CD4-positive, alpha-beta memory T cell (primary cell): ENCODE measurements at regions not wholly inside any gene's neighbourhood (a gene's known extent, or its start where the extent isn't known, plus 50 kb on each side); places are given as distances from the start of the nearest gene placed in this dataset.

Experiments used
- CTCF ChIA-PET: fragments of 350-600 bp; sonication (Branson Sonifier 250); formaldehyde crosslinking; loops from one replicate; lab custom pipeline; 2021; ENCODE audit warnings: inconsistent platforms; ENCODE audit not compliant: partially characterized antibody; lab: Charles Lee
- POLR2A ChIA-PET: fragments of 350-600 bp; sonication (Branson Sonifier 250); formaldehyde crosslinking; loops from one replicate; lab custom pipeline; 2021; ENCODE audit not compliant: partially characterized antibody; lab: Charles Lee
- DNase-seq, 5 donors: peaks; one replicate each; pipeline versions ENCODE4 v3.0.0 to v3.0.0-alpha.2; 2020 to 2022; ENCODE audit warnings: mixed read lengths in 1 of 5
- H3K27ac ChIP-seq: one replicate; pipeline ENCODE4 v1.7.0; 2013; ENCODE audit warnings: low read depth, low read length
- H3K27me3 ChIP-seq: 2 replicates; pipeline ENCODE4 v1.7.0; 2013; ENCODE audit warnings: mild to moderate bottlenecking, low read length, moderate library complexity; ENCODE audit not compliant: insufficient read depth
- H3K36me3 ChIP-seq: 2 replicates; pipeline ENCODE4 v1.7.0; 2013; ENCODE audit warnings: mild to moderate bottlenecking, low read length, moderate library complexity; ENCODE audit not compliant: insufficient read depth
- H3K4me1 ChIP-seq: 2 replicates; pipeline ENCODE4 v1.7.0; 2013; ENCODE audit warnings: mild to moderate bottlenecking, low read length, moderate library complexity; ENCODE audit not compliant: insufficient read depth
- H3K4me3 ChIP-seq, 2 donors: one replicate each; pipeline ENCODE4 v1.7.0; 2013; ENCODE audit warnings: low read length in 2 of 2, mild to moderate bottlenecking in 1 of 2
- H3K9me3 ChIP-seq, 2 donors: one replicate each; pipeline ENCODE4 v1.7.0; 2013; ENCODE audit warnings: low read length in 2 of 2, control low read depth in 1 of 2; ENCODE audit not compliant: control insufficient read depth in 1 of 2
- H3K27ac Mint-ChIP-seq, 7 donors: one replicate each; pipeline ENCODE4 v1.8.0; 2020 to 2021; ENCODE audit warnings: mixed read lengths in 7 of 7, mild to moderate bottlenecking in 6 of 7, inconsistent platforms in 3 of 7, moderate library complexity in 3 of 7
- H3K27me3 Mint-ChIP-seq, 2 donors: one replicate each; pipeline ENCODE4 v1.8.0; 2020 to 2021; ENCODE audit warnings: mixed read lengths in 2 of 2
- H3K36me3 Mint-ChIP-seq, 2 donors: one replicate each; pipeline ENCODE4 v1.8.0; 2020 to 2021; ENCODE audit warnings: mixed read lengths in 2 of 2, inconsistent platforms in 1 of 2, mild to moderate bottlenecking in 1 of 2
- H3K4me1 Mint-ChIP-seq, 4 donors: one replicate each; pipeline ENCODE4 v1.8.0; 2020 to 2021; ENCODE audit warnings: mixed read lengths in 4 of 4, mild to moderate bottlenecking in 1 of 4
- H3K4me3 Mint-ChIP-seq, 8 donors: one replicate each; pipeline ENCODE4 v1.8.0; 2020 to 2021; ENCODE audit warnings: mixed read lengths in 8 of 8, mild to moderate bottlenecking in 7 of 8, moderate library complexity in 6 of 8, inconsistent platforms in 3 of 8
- H3K9me3 Mint-ChIP-seq, 8 donors: one replicate each; pipeline ENCODE4 v1.8.0; 2020 to 2021; ENCODE audit warnings: mixed read lengths in 8 of 8, mild to moderate bottlenecking in 5 of 8, inconsistent platforms in 3 of 8, moderate library complexity in 1 of 8
- intact Hi-C: fragments of 100-400 bp; cut with micrococcal nuclease; formaldehyde crosslinking; loops from one replicate; pipeline ENCODE4 v1.15.1; 2023

DNA sequence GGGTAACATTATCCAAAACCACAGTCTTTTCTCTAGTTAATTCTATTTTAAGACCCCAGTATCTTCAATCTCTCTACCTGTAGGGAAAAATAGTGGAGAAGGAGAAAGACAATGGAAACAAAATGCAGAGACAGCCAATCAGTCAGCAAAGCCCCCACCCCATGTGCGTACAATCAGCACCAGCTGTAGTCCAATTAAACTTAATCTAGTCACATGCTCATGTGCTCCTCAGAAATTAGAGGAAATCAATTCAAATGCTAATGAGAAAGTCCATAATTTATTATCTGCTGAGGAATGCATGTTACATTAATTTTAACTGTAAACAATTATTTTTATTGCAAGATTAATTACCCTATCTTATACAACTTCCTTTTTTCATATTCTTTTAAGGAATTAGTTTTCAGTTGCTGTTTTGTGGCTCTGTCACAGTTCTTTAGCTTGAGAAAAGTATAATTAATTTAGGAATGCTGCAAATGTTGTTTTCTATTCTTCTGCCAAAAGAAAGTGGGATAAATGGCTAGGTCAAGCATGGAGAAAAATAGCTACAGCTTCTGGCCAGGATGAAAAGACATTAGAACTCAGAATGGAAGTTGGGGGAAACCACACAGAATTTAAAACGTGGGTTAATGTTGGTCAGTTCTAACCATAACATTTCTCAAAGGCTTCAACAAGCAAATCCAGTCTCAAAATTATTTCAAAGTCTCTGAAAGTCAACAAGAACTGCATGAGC is 232.4 kb upstream of the HNRNPA3 start:
- H3K27ac ChIP-seq, result no peak overlapping the region
- Mint-ChIP-seq H3K36me3 (no peaks in the 10 kb centered on the region), H3K27me3 (peaks cover 8 to 11% of the 10 kb centered on the region in 2 donors), H3K9me3 (no peaks in the 10 kb centered on the region), H3K4me3 (no peak overlapping the region), H3K27ac (no peak overlapping the region), H3K4me1 (no peaks in the 10 kb centered on the region)
- POLR2A ChIA-PET, result no interaction called here
- no peaks in the 10 kb centered on the region for H3K27me3 ChIP-seq
- no peaks in the 10 kb centered on the region for H3K36me3 ChIP-seq
- H3K9me3 ChIP-seq, result no peaks in the 10 kb centered on the region
- CTCF ChIA-PET, result no interaction called here
- intact Hi-C loops, result no loop called here
- no peaks in the 10 kb centered on the region for H3K4me1 ChIP-seq
- no peak overlapping the region for H3K4me3 ChIP-seq
- DNase-seq, result no peak

DNA sequence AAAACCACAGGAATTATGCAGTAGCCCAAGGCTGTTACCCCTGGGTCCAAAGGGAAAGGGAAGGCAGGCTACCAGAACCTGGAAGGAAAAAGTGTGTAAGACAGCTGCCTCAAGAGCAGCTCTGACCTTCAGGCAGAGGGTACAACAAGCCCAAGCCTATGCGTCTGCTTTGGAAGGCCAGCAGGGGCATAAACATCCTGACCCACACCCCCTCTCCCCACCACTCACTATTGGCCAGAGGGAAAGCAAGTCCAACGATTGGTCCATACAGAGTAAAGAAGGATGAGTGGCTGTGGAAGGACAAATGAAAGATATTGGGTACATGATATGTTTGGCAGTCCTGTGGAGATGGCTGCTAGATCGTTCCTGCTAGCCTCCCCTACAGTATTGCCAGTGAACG is 227.6 kb upstream of the HNRNPA3 start:
- H3K9me3 ChIP-seq, result no peaks in the 10 kb centered on the region
- Mint-ChIP-seq H3K27me3 (peaks cover 16 to 20% of the 10 kb centered on the region in 2 donors), H3K27ac (no peak overlapping the region), H3K9me3 (no peaks in the 10 kb centered on the region), H3K36me3 (no peaks in the 10 kb centered on the region), H3K4me1 (no peaks in the 10 kb centered on the region), H3K4me3 (no peak overlapping the region)
- no peak overlapping the region for H3K27ac ChIP-seq
- no peaks in the 10 kb centered on the region for H3K27me3 ChIP-seq
- intact Hi-C loops, result no loop called here
- no peak for DNase-seq
- ChIA-PET POLR2A (no interaction called here), CTCF (no interaction called here)
- H3K4me3 ChIP-seq, result no peak overlapping the region
- H3K4me1 ChIP-seq, result no peaks in the 10 kb centered on the region
- H3K36me3 ChIP-seq, result no peaks in the 10 kb centered on the region

DNA sequence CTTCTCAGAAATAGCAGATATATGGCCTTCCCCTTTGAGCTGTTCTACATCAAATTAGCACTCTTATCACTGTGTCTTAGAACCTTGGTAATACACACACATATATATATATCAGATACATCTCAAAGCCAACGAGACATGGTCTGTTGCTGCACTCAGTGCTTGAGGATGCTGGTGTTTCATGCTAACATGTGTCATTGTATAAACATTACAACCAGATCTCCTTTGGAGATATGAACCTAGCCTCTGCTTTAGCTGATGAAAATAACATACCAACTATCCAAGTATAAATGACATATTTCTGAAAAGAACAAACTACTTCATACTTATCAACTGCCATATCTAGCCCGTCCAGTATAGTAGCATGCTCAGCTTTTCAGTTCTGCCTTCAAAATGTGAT is 226.7 kb upstream of the HNRNPA3 start:
- Histone ChIP-seq H3K27ac (no peak overlapping the region), H3K27me3 (no peaks in the 10 kb centered on the region), H3K4me3 (no peak overlapping the region), H3K36me3 (no peaks in the 10 kb centered on the region), H3K4me1 (no peaks in the 10 kb centered on the region), H3K9me3 (no peaks in the 10 kb centered on the region)
- CTCF ChIA-PET, result no interaction called here
- DNase-seq, result no peak
- no peak overlapping the region for H3K4me3 Mint-ChIP-seq
- H3K27ac Mint-ChIP-seq, result no peak overlapping the region
- intact Hi-C loops, result no loop called here
- POLR2A ChIA-PET, result no interaction called here
- no peaks in the 10 kb centered on the region for H3K36me3 Mint-ChIP-seq
- H3K4me1 Mint-ChIP-seq, result no peaks in the 10 kb centered on the region
- H3K27me3 Mint-ChIP-seq, result peaks cover 20 to 22% of the 10 kb centered on the region in 2 donors
- peaks cover 0 to 2% (median 0%) of the 10 kb centered on the region in 8 donors for H3K9me3 Mint-ChIP-seq

DNA sequence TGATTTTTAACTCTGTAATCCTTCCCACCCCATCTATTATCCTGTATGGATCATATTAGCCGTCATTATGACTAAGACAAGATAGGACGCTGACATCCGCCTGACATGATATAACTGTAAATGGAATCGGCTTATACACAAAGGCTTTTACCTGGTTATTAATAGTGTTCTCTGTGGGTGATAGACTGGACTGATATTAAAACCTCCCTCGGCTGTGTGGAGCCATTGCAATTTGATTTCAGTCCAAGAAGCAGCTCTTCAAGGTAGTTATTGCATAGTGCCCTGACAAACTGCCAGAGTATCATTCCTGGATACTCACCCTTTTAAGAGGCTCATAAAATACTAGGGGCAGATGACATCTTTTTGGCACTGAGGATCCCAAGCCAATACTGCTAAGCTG is 226.1 kb upstream of the HNRNPA3 start:
- no peaks in the 10 kb centered on the region for H3K36me3 ChIP-seq
- no peaks in the 10 kb centered on the region for H3K27me3 ChIP-seq
- H3K27me3 Mint-ChIP-seq, result peaks cover 20 to 22% of the 10 kb centered on the region in 2 donors
- intact Hi-C loops, result no loop called here
- no peak for DNase-seq
- no peaks in the 10 kb centered on the region for H3K4me1 ChIP-seq
- no peak overlapping the region for H3K27ac ChIP-seq
- H3K9me3 ChIP-seq, result no peaks in the 10 kb centered on the region
- CTCF ChIA-PET, result no interaction called here
- H3K4me1 Mint-ChIP-seq, result no peaks in the 10 kb centered on the region
- H3K4me3 ChIP-seq, result no peak overlapping the region
- H3K36me3 Mint-ChIP-seq, result peaks cover 0 to 3% of the 10 kb centered on the region in 2 donors
- H3K9me3 Mint-ChIP-seq, result peaks cover 0 to 4% (median 0%) of the 10 kb centered on the region in 8 donors
- H3K4me3 Mint-ChIP-seq, result no peak overlapping the region
- POLR2A ChIA-PET, result no interaction called here
- H3K27ac Mint-ChIP-seq, result no peak overlapping the region

DNA sequence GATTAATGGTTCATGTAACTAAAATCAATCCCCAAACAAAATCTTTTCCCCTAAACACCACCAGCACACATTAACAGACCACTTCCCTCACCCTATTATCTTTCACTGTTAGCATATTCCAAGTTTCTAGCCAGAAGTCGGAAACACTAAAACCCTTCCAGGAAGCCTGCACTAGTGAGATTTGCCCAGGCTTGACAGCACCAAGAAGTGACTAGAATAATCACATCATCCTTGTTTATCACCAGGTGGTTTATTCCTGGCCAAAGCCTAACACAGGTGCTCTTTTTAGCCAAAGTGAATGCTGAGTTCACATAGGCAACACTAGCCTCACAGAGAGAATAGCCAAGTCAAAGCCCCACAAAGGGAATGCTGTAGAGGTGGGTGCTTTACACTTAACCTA is 221.2 kb upstream of the HNRNPA3 start:
- no peak for DNase-seq
- POLR2A ChIA-PET, result no interaction called here
- peaks cover 0 to 4% (median 0%) of the 10 kb centered on the region in 4 donors for H3K4me1 Mint-ChIP-seq
- H3K27ac Mint-ChIP-seq, result no peak overlapping the region
- H3K36me3 Mint-ChIP-seq, result peaks cover 0 to 4% of the 10 kb centered on the region in 2 donors
- H3K4me1 ChIP-seq, result no peaks in the 10 kb centered on the region
- peaks cover 14 to 15% of the 10 kb centered on the region in 2 donors for H3K27me3 Mint-ChIP-seq
- no peak overlapping the region for H3K27ac ChIP-seq
- no peak overlapping the region for H3K4me3 ChIP-seq
- H3K36me3 ChIP-seq, result no peaks in the 10 kb centered on the region
- intact Hi-C loops, result no loop called here
- H3K9me3 Mint-ChIP-seq, result peaks cover 0 to 5% (median under 1%) of the 10 kb centered on the region in 8 donors
- no peaks in the 10 kb centered on the region for H3K27me3 ChIP-seq
- no peaks in the 10 kb centered on the region for H3K9me3 ChIP-seq
- CTCF ChIA-PET, result no interaction called here
- no peak overlapping the region for H3K4me3 Mint-ChIP-seq

DNA sequence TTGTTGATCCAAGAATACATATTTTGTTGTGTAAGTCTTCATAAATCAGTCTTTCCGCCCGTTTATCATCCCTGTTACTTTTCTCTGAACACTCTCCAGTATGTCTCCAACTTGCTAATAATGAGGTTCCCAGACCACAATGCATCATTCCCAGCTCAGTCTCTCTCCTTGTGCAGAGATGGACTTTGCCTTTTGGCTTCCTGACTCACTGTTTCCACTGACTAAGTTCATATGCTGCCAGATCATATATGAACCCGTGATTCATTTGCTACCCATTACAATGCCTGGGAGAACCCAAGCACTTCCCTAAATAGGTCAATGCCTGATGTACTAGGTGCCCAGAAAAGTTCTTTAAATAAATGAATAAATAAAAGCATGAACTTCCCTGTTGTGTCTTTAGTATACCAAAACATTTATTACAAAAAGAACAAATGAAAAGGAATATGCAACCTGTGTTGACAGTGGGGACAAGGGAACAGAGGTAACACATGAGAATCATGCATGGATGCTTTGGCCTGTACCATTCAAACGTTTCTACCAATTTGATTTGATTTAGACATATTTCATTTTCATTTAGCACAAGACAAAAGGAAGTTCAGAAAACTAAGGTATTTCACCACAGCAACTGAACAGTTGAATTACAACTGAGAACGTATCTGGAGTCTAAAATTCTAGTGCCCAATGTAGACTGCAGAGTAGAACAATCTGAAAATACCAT is 215.4 kb upstream of the HNRNPA3 start:
- H3K27me3 Mint-ChIP-seq, result peaks cover 0 to 2% of the 10 kb centered on the region in 2 donors
- H3K9me3 Mint-ChIP-seq, result peaks cover 0 to 1% (median 0%) of the 10 kb centered on the region in 8 donors
- Histone ChIP-seq H3K27ac (no peak overlapping the region), H3K4me1 (no peaks in the 10 kb centered on the region), H3K27me3 (no peaks in the 10 kb centered on the region), H3K4me3 (no peak overlapping the region), H3K36me3 (no peaks in the 10 kb centered on the region), H3K9me3 (no peaks in the 10 kb centered on the region)
- peak overlapping the region in 5 of 8 donors; percentile 28 to 61 (median 52) for H3K4me3 Mint-ChIP-seq
- intact Hi-C loops, result no loop called here
- ChIA-PET POLR2A (no interaction called here), CTCF (no interaction called here)
- peaks cover 6 to 14% (median 8%) of the 10 kb centered on the region in 4 donors for H3K4me1 Mint-ChIP-seq
- no peaks in the 10 kb centered on the region for H3K36me3 Mint-ChIP-seq
- peak overlapping the region in 6 of 7 donors; percentile 6 to 83 (median 60) for H3K27ac Mint-ChIP-seq
- DNase-seq, result peak in 3 of 5 donors; percentile 9 to 12 (median 11)

DNA sequence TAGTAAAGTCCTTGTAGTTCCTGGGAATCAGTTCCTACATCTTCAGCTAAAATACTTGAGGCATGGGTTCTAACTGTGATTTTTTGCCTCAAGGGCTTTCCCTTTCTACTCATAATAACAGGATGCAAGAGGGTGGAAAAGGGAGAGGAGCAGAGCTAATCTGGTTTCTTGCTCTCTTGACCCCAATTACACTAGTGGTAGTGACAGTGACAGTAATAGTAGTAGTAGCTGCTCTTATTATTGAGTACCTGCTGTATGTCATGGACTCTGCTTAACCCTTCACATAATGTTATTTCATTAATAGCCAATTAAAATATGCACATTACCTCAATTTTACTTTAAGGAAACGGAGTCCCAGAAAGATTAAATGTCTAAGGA is 214.8 kb upstream of the HNRNPA3 start:
- H3K36me3 Mint-ChIP-seq, result no peaks in the 10 kb centered on the region
- Histone ChIP-seq H3K27ac (no peak overlapping the region), H3K9me3 (no peaks in the 10 kb centered on the region), H3K27me3 (no peaks in the 10 kb centered on the region), H3K4me1 (no peaks in the 10 kb centered on the region), H3K36me3 (no peaks in the 10 kb centered on the region), H3K4me3 (no peak overlapping the region)
- H3K4me3 Mint-ChIP-seq, result peak overlapping the region in 4 of 8 donors; percentile 3 to 53 (median 36)
- H3K9me3 Mint-ChIP-seq, result peaks cover 0 to 1% (median 0%) of the 10 kb centered on the region in 8 donors
- H3K27me3 Mint-ChIP-seq, result peaks cover 0 to 2% of the 10 kb centered on the region in 2 donors
- H3K4me1 Mint-ChIP-seq, result peaks cover 6 to 14% (median 8%) of the 10 kb centered on the region in 4 donors
- intact Hi-C loops, result no loop called here
- DNase-seq, result no peak
- ChIA-PET CTCF (no interaction called here), POLR2A (no interaction called here)
- H3K27ac Mint-ChIP-seq, result peak overlapping the region in 3 of 7 donors; percentile 6 to 48 (median 40)
